Left ventricle myocardium inferior (tissue), 1 donor: ENCODE measurements at regions not wholly inside any gene's neighbourhood (a gene's known extent, or its start where the extent isn't known, plus 50 kb on each side); places are given as distances from the start of the nearest gene placed in this dataset.
A peak's percentile ranks its signal among the peaks of the same experiment; 100 is the strongest.

Experiments used
- DNase-seq: peaks from one replicate; pipeline ENCODE4 v3.0.0-alpha.2; 2020
- H3K27ac ChIP-seq: fragments of 200-600 bp; replicated peaks from 2 replicates; pipeline ENCODE4 v1.8.0; 2021
- H3K27me3 ChIP-seq: fragments of 200-600 bp; 2 replicates; pipeline ENCODE4 v1.8.0; 2021; ENCODE audit warnings: low read depth
- H3K36me3 ChIP-seq: fragments of 200-600 bp; 2 replicates; pipeline ENCODE4 v1.8.0; 2021
- H3K4me1 ChIP-seq: fragments of 200-600 bp; 2 replicates; pipeline ENCODE4 v1.8.0; 2021
- H3K4me3 ChIP-seq: fragments of 200-600 bp; 2 replicates; pipeline ENCODE4 v1.8.0; 2021; ENCODE audit warnings: mild to moderate bottlenecking, moderate library complexity
- H3K9me3 ChIP-seq: fragments of 200-600 bp; replicated peaks from 2 replicates; pipeline ENCODE4 v1.8.0; 2021
- intact Hi-C: fragments of 100-400 bp; cut with micrococcal nuclease; formaldehyde crosslinking; loops from one replicate; pipeline ENCODE4 v1.11.0; 2022
- TF ChIP-seq, protein P1 (sequence below): fragments of 200-600 bp; IDR thresholded peaks from 2 replicates; pipeline ENCODE4 v1.8.0; 2021; ENCODE audit warnings: antibody characterized with exemption, mild to moderate bottlenecking, borderline replicate concordance
- donor health status: DM: no; HTN: yes; CAD: no; lungs with severe emphysema.

- Histone ChIP-seq H3K36me3 (no peaks in the 10 kb centered on the region), H3K27ac (no peak overlapping the region), H3K4me1 (peaks cover 12% of the 10 kb centered on the region), H3K4me3 (no peak overlapping the region), H3K9me3 (peaks cover 22% of the 10 kb centered on the region), H3K27me3 (no peaks in the 10 kb centered on the region)
- intact Hi-C loops, result no loop called here
- DNase-seq, result no peak
- TF ChIP-seq, protein P1, sequence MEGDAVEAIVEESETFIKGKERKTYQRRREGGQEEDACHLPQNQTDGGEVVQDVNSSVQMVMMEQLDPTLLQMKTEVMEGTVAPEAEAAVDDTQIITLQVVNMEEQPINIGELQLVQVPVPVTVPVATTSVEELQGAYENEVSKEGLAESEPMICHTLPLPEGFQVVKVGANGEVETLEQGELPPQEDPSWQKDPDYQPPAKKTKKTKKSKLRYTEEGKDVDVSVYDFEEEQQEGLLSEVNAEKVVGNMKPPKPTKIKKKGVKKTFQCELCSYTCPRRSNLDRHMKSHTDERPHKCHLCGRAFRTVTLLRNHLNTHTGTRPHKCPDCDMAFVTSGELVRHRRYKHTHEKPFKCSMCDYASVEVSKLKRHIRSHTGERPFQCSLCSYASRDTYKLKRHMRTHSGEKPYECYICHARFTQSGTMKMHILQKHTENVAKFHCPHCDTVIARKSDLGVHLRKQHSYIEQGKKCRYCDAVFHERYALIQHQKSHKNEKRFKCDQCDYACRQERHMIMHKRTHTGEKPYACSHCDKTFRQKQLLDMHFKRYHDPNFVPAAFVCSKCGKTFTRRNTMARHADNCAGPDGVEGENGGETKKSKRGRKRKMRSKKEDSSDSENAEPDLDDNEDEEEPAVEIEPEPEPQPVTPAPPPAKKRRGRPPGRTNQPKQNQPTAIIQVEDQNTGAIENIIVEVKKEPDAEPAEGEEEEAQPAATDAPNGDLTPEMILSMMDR, result no peak
Measured at GRCh38 chr15:39211108-39211979, 369.5 kb upstream of the THBS1 start.

DNA sequence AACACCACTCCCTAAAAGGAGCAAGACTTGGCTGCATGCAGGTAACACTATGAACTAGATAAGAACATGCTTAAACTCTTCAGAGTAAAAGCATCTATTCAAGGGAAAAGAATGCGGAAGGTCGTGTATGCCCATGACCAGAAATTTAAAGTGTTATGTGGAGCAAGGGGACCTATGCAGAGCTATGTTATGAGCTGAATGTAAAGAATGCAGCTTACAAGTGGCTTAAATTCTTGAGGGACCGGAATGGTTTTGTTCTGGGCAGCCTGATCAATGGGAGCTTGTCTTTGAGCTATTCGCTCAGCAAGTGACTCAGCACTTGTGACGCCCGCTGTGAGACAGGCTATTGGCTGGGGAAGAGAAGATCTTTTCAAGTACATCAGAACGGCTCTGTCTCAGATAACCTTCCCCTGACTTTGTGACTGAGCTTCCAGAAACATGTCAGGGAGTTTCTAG is 367.5 kb upstream of the THBS1 start:
- Histone ChIP-seq H3K36me3 (no peaks in the 10 kb centered on the region), H3K9me3 (peaks cover 32% of the 10 kb centered on the region), H3K27ac (peak overlapping the region; percentile 65), H3K4me1 (peaks cover 12% of the 10 kb centered on the region), H3K4me3 (no peak overlapping the region), H3K27me3 (no peaks in the 10 kb centered on the region)
- intact Hi-C loops, result no loop called here
- DNase-seq, result peak; percentile 29
- TF ChIP-seq, protein P1, result no peak

- TF ChIP-seq, protein P1, result no peak
- Histone ChIP-seq H3K27ac (no peak overlapping the region), H3K9me3 (peaks cover 37% of the 10 kb centered on the region), H3K27me3 (no peaks in the 10 kb centered on the region), H3K4me1 (peaks cover 12% of the 10 kb centered on the region), H3K4me3 (no peak overlapping the region), H3K36me3 (no peaks in the 10 kb centered on the region)
- intact Hi-C loops, result no loop called here
- no peak for DNase-seq
Measured at GRCh38 chr15:39215015-39215414, 365.9 kb upstream of the THBS1 start.

DNA sequence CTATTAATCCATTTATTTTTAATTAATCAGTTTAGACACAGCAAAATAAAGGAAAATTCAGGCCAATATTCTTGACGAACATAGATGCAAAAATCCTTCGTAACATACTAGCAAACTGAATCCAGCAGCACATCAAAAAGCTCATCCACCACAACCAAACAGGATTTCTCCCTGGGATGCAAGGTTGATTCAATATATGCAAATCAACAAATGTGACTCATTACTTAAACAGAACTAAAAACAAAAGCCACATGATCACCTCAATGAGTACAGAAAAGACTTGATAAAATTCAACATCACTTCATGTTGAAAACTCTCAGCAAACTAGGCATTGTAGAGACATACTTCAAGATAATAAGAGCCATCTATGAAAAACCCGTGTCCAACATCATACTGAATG is 364.1 kb upstream of the THBS1 start:
- peaks cover 22% of the 10 kb centered on the region for H3K9me3 ChIP-seq
- no peak overlapping the region for H3K27ac ChIP-seq
- DNase-seq, result no peak
- no peaks in the 10 kb centered on the region for H3K36me3 ChIP-seq
- H3K27me3 ChIP-seq, result no peaks in the 10 kb centered on the region
- intact Hi-C loops, result no loop called here
- TF ChIP-seq, protein P1, result no peak
- peaks cover 12% of the 10 kb centered on the region for H3K4me1 ChIP-seq
- H3K4me3 ChIP-seq, result no peak overlapping the region

- Histone ChIP-seq H3K4me1 (no peaks in the 10 kb centered on the region), H3K9me3 (peaks cover 19% of the 10 kb centered on the region), H3K36me3 (no peaks in the 10 kb centered on the region), H3K4me3 (no peak overlapping the region), H3K27ac (no peak overlapping the region), H3K27me3 (no peaks in the 10 kb centered on the region)
- intact Hi-C loops, result no loop called here
- DNase-seq, result no peak
- TF ChIP-seq, protein P1, result no peak
Measured at GRCh38 chr15:39219608-39220007, 361.3 kb upstream of the THBS1 start.
